B cell (primary cell): ENCODE measurements at regions not wholly inside any gene's neighbourhood (a gene's known extent, or its start where the extent isn't known, plus 50 kb on each side); places are given as distances from the start of the nearest gene placed in this dataset.

ENCODE experiments used
- CTCF ChIP-seq: fragments of 200-600 bp; IDR thresholded peaks from one replicate; pipeline ENCODE4 v1.8.0; 2022; ENCODE audit warnings: antibody characterized with exemption, mild to moderate bottlenecking
- EZH2 ChIP-seq: IDR thresholded peaks from 2 replicates; pipeline ENCODE4 v1.6.1; 2012; ENCODE audit warnings: borderline replicate concordance, low read depth, mild to moderate bottlenecking, moderate library complexity, low read length; ENCODE audit not compliant: insufficient read depth, poor library complexity, severe bottlenecking

- TF ChIP-seq CTCF (no peak), EZH2 (no peak)
These were observed 228.0 kb downstream of the TLE4 start for GRCh38 chr9:79799691-79800335.
